Type B pancreatic cell (in vitro differentiated cells): ENCODE measurements at regions not wholly inside any gene's neighbourhood (a gene's known extent, or its start where the extent isn't known, plus 50 kb on each side); places are given as distances from the start of the nearest gene placed in this dataset.

Source experiments
- DNase-seq: peaks from one replicate; pipeline ENCODE4 v3.0.0; 2021; ENCODE audit warnings: mixed read lengths; ENCODE audit not compliant: unreplicated experiment; ENCODE audit errors: extremely low spot score
- H3K27ac Mint-ChIP-seq: 2 replicates; pipeline ENCODE4 v1.8.0; 2021; ENCODE audit warnings: mild to moderate bottlenecking, mixed read lengths
- H3K27me3 Mint-ChIP-seq: 2 replicates; pipeline ENCODE4 v1.8.0; 2021; ENCODE audit warnings: mixed read lengths
- H3K36me3 Mint-ChIP-seq: 2 replicates; pipeline ENCODE4 v1.8.0; 2021; ENCODE audit warnings: mixed read lengths
- H3K4me1 Mint-ChIP-seq: one replicate; pipeline ENCODE4 v1.8.0; 2021; ENCODE audit warnings: mixed read lengths; ENCODE audit not compliant: unreplicated experiment
- H3K4me3 Mint-ChIP-seq: 2 replicates; pipeline ENCODE4 v1.8.0; 2021; ENCODE audit warnings: mild to moderate bottlenecking, mixed read lengths
- H3K9me3 Mint-ChIP-seq: 2 replicates; pipeline ENCODE4 v1.8.0; 2021; ENCODE audit warnings: mixed read lengths
- TF ChIP-seq, protein P1 (sequence below): fragments of 200-600 bp; sonication (generic); conservative IDR thresholded peaks from 2 replicates; pipeline ENCODE4 v1.5.0; 2021; ENCODE audit warnings: antibody characterized with exemption, mild to moderate bottlenecking

DNA sequence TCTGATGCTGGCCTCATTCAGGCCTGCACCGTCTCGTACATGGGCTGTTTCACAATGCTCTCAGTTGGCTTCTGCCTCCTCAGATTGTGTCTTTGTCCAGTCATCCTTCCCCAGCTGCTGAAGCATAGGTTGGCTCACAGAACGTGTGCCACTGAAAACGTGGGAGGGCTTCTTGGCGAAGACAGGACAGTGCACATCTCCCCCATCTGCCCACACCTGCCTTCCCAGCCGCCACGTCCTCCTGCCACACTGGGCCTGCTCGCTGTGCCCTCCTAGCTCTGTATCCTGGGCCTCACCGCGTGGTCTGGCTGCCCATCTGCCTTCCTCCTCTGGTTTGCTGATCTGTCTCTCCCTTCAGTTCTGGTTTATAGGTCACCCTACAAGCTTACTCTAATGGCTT lies 230.0 kb upstream of the TOPAZ1 start:
- H3K27me3 Mint-ChIP-seq = peaks cover 41% of the 10 kb centered on the region
- DNase-seq = no peak
- TF ChIP-seq, protein P1, sequence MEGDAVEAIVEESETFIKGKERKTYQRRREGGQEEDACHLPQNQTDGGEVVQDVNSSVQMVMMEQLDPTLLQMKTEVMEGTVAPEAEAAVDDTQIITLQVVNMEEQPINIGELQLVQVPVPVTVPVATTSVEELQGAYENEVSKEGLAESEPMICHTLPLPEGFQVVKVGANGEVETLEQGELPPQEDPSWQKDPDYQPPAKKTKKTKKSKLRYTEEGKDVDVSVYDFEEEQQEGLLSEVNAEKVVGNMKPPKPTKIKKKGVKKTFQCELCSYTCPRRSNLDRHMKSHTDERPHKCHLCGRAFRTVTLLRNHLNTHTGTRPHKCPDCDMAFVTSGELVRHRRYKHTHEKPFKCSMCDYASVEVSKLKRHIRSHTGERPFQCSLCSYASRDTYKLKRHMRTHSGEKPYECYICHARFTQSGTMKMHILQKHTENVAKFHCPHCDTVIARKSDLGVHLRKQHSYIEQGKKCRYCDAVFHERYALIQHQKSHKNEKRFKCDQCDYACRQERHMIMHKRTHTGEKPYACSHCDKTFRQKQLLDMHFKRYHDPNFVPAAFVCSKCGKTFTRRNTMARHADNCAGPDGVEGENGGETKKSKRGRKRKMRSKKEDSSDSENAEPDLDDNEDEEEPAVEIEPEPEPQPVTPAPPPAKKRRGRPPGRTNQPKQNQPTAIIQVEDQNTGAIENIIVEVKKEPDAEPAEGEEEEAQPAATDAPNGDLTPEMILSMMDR = no peak
- H3K27ac Mint-ChIP-seq = no peak overlapping the region
- H3K4me3 Mint-ChIP-seq = no peak overlapping the region
- H3K9me3 Mint-ChIP-seq = no peaks in the 10 kb centered on the region
- peaks cover 6% of the 10 kb centered on the region for H3K4me1 Mint-ChIP-seq
- no peaks in the 10 kb centered on the region for H3K36me3 Mint-ChIP-seq

- no peak for DNase-seq
- peaks cover 6% of the 10 kb centered on the region for H3K4me1 Mint-ChIP-seq
- peaks cover 45% of the 10 kb centered on the region for H3K27me3 Mint-ChIP-seq
- no peak overlapping the region for H3K4me3 Mint-ChIP-seq
- TF ChIP-seq, protein P1 = no peak
- H3K9me3 Mint-ChIP-seq = no peaks in the 10 kb centered on the region
- H3K36me3 Mint-ChIP-seq = no peaks in the 10 kb centered on the region
- no peak overlapping the region for H3K27ac Mint-ChIP-seq
Observed at GRCh38 chr3:44012160-44012899, 229.4 kb upstream of the TOPAZ1 start.

GRCh38 chr3:44013967-44014366 lies 227.7 kb upstream of the TOPAZ1 start:
- no peak for DNase-seq
- H3K27me3 Mint-ChIP-seq = peaks cover 47% of the 10 kb centered on the region
- TF ChIP-seq, protein P1 = no peak
- no peak overlapping the region for H3K4me3 Mint-ChIP-seq
- peaks cover 6% of the 10 kb centered on the region for H3K4me1 Mint-ChIP-seq
- H3K9me3 Mint-ChIP-seq = no peaks in the 10 kb centered on the region
- H3K36me3 Mint-ChIP-seq = no peaks in the 10 kb centered on the region
- H3K27ac Mint-ChIP-seq = no peak overlapping the region

DNA sequence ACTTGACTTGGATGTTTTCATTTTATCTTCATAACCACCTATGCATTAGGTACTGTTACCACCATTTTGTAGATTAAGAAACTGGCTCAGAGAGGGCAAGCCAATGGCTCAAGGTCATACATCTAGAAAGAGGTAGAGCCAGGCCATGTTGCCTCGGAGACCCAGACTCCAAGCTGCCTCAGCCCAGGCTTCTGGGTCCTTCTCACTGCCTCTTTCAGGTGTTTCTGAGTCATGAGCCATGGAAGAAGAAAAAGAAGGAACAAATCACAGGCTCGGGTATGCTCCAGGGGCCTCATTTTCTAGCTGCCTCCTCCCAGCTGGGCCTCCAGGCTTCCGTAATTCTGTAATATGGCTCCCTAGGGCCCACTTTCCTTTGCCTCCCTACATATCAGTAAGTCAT lies 226.5 kb upstream of the TOPAZ1 start:
- Mint-ChIP-seq H3K4me1 (peaks cover 15% of the 10 kb centered on the region), H3K36me3 (no peaks in the 10 kb centered on the region), H3K27me3 (peaks cover 56% of the 10 kb centered on the region), H3K27ac (no peak overlapping the region), H3K9me3 (no peaks in the 10 kb centered on the region), H3K4me3 (no peak overlapping the region)
- TF ChIP-seq, protein P1 = no peak
- no peak for DNase-seq

DNA sequence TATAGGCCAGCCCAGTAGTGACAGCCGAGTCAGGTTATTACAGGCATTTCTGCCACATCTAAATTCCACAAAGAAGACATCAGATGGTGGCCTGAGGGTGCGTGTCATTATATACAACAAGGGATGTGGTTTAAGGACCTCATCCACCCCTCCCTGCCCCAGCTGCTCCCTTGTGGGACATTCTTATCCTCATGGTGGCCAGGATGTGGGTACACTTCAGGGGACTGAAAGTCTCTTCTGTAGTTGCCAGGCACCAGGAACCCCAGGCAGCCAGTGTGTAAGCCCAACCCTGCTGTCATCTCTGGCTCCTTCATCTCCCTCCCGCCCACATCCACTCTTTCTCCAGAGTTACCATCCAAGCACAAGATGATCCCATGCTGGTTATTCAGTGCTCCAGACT lies 224.9 kb upstream of the TOPAZ1 start:
- no peak overlapping the region for H3K27ac Mint-ChIP-seq
- no peaks in the 10 kb centered on the region for H3K9me3 Mint-ChIP-seq
- H3K4me3 Mint-ChIP-seq = no peak overlapping the region
- TF ChIP-seq, protein P1 = no peak
- no peaks in the 10 kb centered on the region for H3K36me3 Mint-ChIP-seq
- no peak for DNase-seq
- H3K4me1 Mint-ChIP-seq = peaks cover 17% of the 10 kb centered on the region
- peaks cover 61% of the 10 kb centered on the region for H3K27me3 Mint-ChIP-seq
